Duodenal mucosa (tissue), 2 donors: ENCODE measurements at regions not wholly inside any gene's neighbourhood (a gene's known extent, or its start where the extent isn't known, plus 50 kb on each side); places are given as distances from the start of the nearest gene placed in this dataset.
A peak's percentile ranks its signal among the peaks of the same experiment; 100 is the strongest.
"Not testable (repeated sequence)": the region's sequence is repeated elsewhere in the genome, so short reads cannot be mapped to it uniquely, and the experiment has no call there.

Experiments used
- H3K27ac ChIP-seq: one replicate; pipeline ENCODE4 v1.7.0; 2013; ENCODE audit warnings: low read depth, low read length
- H3K27me3 ChIP-seq, 2 donors: one replicate each; pipeline ENCODE4 v1.7.0; 2013; ENCODE audit warnings: low read length in 2 of 2, control low read depth in 1 of 2; ENCODE audit not compliant: insufficient read depth in 2 of 2, control insufficient read depth in 1 of 2
- H3K36me3 ChIP-seq, 2 donors: one replicate each; pipeline ENCODE4 v1.7.0; 2013; ENCODE audit warnings: low read length in 2 of 2, control low read depth in 1 of 2; ENCODE audit not compliant: insufficient read depth in 2 of 2, control insufficient read depth in 1 of 2
- H3K4me1 ChIP-seq, 2 donors: one replicate each; pipeline ENCODE4 v1.7.0; 2013; ENCODE audit warnings: low read length in 2 of 2, control low read depth in 1 of 2; ENCODE audit not compliant: insufficient read depth in 2 of 2, control insufficient read depth in 1 of 2
- H3K4me3 ChIP-seq, 2 donors: one replicate each; pipeline ENCODE4 v1.7.0; 2013; ENCODE audit warnings: low read length in 2 of 2, low read depth in 1 of 2
- H3K9ac ChIP-seq, 2 donors: one replicate each; pipeline ENCODE4 v1.7.0; 2013; ENCODE audit warnings: low read length in 2 of 2, low read depth in 1 of 2
- H3K9me3 ChIP-seq, 2 donors: one replicate each; pipeline ENCODE4 v1.7.0; 2013; ENCODE audit warnings: low read length in 2 of 2, control low read depth in 1 of 2; ENCODE audit not compliant: control insufficient read depth in 1 of 2

DNA sequence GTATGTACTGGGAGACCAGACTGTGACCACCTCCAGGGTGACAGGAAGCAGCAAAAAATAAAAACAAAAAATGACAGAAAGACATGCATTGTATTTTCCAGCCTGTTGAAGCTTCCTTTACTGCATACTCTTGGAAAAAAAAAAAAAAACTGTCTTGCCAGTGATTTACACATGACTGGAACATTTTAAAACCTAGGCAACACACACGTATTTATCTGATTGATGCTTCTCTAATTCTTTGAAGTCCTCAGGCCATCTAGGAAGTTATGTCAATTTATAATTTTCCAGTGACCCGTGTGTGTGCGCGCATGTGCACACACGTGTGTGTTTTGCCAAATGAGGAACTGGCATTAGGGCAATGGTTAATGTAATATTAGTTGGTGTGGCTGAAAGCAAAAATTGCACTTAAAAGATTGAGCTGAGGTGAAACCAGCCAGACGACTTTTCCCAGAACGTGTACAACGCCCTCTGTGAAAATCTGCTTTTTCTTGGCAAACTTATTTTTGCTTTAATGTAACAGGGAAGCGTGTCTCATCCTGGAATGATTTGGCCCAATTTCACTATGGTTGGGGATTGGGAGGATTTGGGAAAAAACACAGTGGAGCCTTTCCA, 315.2 kb downstream of the TFAP2A start:
- Histone ChIP-seq H3K27ac (no peak overlapping the region), H3K9ac (no peak overlapping the region), H3K4me1 (peaks cover 0 to 5% of the 10 kb centered on the region in 2 donors), H3K36me3 (no peaks in the 10 kb centered on the region), H3K4me3 (peak overlapping the region; percentile 44 to 54), H3K9me3 (no peaks in the 10 kb centered on the region), H3K27me3 (no peaks in the 10 kb centered on the region)

DNA sequence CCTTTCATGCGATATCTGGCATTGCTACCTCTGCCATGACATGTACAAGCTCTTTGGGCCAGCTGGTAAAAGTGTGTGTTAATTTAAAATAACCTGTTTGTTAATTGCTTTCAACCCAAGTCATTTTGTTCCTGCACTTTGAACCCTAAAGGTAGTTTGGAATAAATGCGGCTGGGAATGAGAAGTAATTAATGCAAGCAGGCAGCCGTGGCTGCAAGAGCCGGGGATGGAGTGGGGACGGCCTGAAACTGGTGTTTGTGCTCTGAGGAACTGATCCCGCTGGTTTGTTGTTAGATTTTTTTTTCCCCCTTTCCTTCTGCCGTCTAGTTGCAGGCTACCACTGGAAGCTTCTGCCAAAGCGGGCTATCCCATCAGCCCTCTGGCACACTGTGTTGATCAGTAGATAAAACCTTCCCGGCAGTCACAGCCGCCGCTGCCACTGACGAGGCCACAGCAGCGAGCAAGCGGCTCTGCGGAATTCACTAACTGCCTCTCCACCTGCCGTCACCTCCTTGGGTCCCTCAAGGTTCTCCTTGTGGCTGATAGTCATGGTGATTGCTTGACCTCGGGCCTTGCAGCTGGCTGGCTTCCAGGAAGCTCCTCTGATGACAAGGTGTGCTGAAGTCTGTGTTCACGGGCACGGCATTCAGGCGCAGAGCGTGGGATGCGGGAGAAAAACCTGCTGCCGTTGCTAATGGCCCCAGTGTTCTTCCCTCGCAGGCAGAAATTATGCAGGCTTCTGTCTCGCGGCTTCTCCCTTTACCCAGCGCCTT, 315.9 kb downstream of the TFAP2A start:
- peaks cover 0 to 5% of the 10 kb centered on the region in 2 donors for H3K4me1 ChIP-seq
- H3K27me3 ChIP-seq: no peaks in the 10 kb centered on the region
- H3K27ac ChIP-seq: no peak overlapping the region
- no peaks in the 10 kb centered on the region for H3K36me3 ChIP-seq
- H3K9me3 ChIP-seq: peaks cover 0 to under 1% of the 10 kb centered on the region in 2 donors
- no peak overlapping the region for H3K9ac ChIP-seq
- H3K4me3 ChIP-seq: peak overlapping the region; percentile 44 to 54

GRCh38 chr6:10093282-10093681, 321.6 kb downstream of the TFAP2A start:
- no peaks in the 10 kb centered on the region for H3K4me1 ChIP-seq
- H3K4me3 ChIP-seq: no peak overlapping the region
- H3K27me3 ChIP-seq: no peaks in the 10 kb centered on the region
- H3K9me3 ChIP-seq: peaks cover 3 to 11% of the 10 kb centered on the region in 2 donors
- H3K9ac ChIP-seq: no peak overlapping the region
- no peaks in the 10 kb centered on the region for H3K36me3 ChIP-seq
- H3K27ac ChIP-seq: no peak overlapping the region

GRCh38 chr6:10084111-10084986, 330.5 kb downstream of the TFAP2A start:
- no peaks in the 10 kb centered on the region for H3K9me3 ChIP-seq
- H3K4me1 ChIP-seq: no peaks in the 10 kb centered on the region
- no peaks in the 10 kb centered on the region for H3K27me3 ChIP-seq
- no peak overlapping the region for H3K27ac ChIP-seq
- no peak overlapping the region for H3K4me3 ChIP-seq
- no peaks in the 10 kb centered on the region for H3K36me3 ChIP-seq
- H3K9ac ChIP-seq: no peak overlapping the region

DNA sequence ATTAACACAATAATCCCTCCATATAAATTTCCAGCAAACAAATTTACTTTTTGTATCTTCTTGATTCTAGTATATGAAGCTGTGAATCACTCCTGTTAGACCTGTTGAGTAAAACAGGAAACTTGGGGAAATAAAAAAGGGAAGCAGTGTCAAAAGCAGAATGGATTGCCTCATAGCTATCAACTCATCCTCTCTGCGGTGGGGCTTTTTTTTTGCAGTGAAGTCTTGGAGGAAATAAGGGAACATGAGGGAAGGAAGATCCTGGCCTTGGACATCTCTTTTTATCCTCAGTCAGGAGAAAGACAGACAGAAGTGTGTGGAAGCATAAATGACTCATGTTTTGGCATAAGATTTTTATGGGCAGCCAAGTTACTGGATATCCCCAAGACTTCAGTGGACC, 332.5 kb downstream of the TFAP2A start:
- H3K36me3 ChIP-seq: no peaks in the 10 kb centered on the region
- no peak overlapping the region for H3K9ac ChIP-seq
- no peak overlapping the region for H3K4me3 ChIP-seq
- H3K4me1 ChIP-seq: no peaks in the 10 kb centered on the region
- no peaks in the 10 kb centered on the region for H3K27me3 ChIP-seq
- no peaks in the 10 kb centered on the region for H3K9me3 ChIP-seq
- H3K27ac ChIP-seq: no peak overlapping the region

GRCh38 chr6:10081957-10082356, 332.9 kb downstream of the TFAP2A start:
- Histone ChIP-seq H3K27me3 (no peaks in the 10 kb centered on the region), H3K4me3 (no peak overlapping the region), H3K4me1 (no peaks in the 10 kb centered on the region), H3K27ac (no peak overlapping the region), H3K36me3 (no peaks in the 10 kb centered on the region), H3K9me3 (no peaks in the 10 kb centered on the region), H3K9ac (no peak overlapping the region)

DNA sequence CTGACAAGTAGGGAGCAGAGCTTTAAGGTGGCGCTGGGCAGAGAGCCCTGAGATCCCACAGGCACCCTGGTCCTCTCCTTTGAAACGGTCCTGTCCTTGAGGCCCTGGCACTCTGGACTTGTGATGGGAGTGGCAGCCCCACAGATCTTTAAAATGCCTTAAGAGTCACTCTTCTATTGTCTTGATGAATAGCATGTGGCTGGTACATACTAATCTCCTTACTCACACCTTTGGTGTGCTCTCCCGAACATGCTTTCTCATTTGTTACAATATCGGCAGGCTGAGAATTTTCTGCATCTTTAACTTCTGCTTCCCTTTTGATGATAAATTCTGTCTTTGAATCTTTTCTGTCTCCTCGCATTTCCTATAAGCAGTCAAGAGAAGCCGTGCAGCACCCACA, 333.8 kb downstream of the TFAP2A start:
- H3K4me1 ChIP-seq: no peaks in the 10 kb centered on the region
- H3K36me3 ChIP-seq: no peaks in the 10 kb centered on the region
- H3K27ac ChIP-seq: no peak overlapping the region
- H3K4me3 ChIP-seq: no peak overlapping the region
- H3K27me3 ChIP-seq: no peaks in the 10 kb centered on the region
- no peaks in the 10 kb centered on the region for H3K9me3 ChIP-seq
- H3K9ac ChIP-seq: no peak overlapping the region

- no peaks in the 10 kb centered on the region for H3K9me3 ChIP-seq
- H3K27me3 ChIP-seq: no peaks in the 10 kb centered on the region
- H3K4me1 ChIP-seq: no peaks in the 10 kb centered on the region
- no peak overlapping the region for H3K9ac ChIP-seq
- H3K4me3 ChIP-seq: no peak overlapping the region
- H3K27ac ChIP-seq: no peak overlapping the region
- no peaks in the 10 kb centered on the region for H3K36me3 ChIP-seq
These were observed 334.3 kb downstream of the TFAP2A start for GRCh38 chr6:10080561-10080960.

DNA sequence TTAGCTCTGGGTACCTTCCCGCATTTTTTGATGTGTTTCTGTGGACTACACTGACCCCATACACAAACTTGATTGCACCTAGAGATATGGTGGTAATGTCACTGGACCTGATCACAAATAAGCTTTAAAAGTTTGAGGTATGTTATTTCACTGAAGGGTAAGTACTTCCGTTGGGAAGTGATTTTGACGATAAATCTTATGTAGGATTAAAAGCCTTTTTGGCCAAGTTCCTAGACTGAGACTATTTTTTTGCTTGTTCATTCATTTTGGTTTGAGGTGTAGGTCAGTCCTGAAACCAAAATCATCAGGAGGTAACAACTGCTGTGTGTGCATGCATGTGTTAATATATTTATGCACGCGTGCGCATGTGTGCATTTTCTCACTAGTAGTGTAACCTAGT, 336.3 kb downstream of the TFAP2A start:
- Histone ChIP-seq H3K9ac (no peak overlapping the region), H3K36me3 (no peaks in the 10 kb centered on the region), H3K27ac (no peak overlapping the region), H3K4me1 (no peaks in the 10 kb centered on the region), H3K4me3 (no peak overlapping the region), H3K9me3 (no peaks in the 10 kb centered on the region), H3K27me3 (no peaks in the 10 kb centered on the region)

DNA sequence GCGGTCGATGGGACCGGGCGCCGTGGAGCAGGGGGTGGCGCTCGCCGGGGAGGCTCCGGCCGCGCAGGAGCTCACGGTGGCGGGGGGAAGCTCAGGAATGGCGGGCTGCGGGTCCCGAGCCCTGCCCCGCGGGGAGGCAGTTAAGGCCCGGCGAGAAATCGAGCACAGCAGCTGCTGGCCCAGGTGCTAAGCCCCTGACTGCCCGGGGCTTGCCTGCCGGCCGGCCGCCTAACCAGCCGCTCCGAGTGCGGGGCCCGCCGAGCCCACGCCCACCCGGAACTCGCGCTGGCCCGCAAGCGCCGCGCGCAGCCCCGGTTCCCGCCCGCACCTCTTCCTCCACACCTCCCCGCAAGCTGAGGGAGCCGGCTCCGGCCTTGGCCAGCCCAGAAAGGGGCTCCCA, 340.1 kb downstream of the TFAP2A start:
- not testable (repeated sequence) for H3K9me3 ChIP-seq, H3K9ac ChIP-seq, H3K36me3 ChIP-seq, H3K4me1 ChIP-seq, H3K27ac ChIP-seq, H3K4me3 ChIP-seq, H3K27me3 ChIP-seq
